Dermis microvascular lymphatic vessel endothelial cell (primary cell): ENCODE measurements at regions not wholly inside any gene's neighbourhood (a gene's known extent, or its start where the extent isn't known, plus 50 kb on each side); places are given as distances from the start of the nearest gene placed in this dataset.

ENCODE experiments used
- DNase-seq, 2 donors: peaks; one replicate each; pipeline versions ENCODE4 v3.0.0 to v3.0.0-alpha.2; 2010; ENCODE audit warnings: low read depth in 2 of 2

DNA sequence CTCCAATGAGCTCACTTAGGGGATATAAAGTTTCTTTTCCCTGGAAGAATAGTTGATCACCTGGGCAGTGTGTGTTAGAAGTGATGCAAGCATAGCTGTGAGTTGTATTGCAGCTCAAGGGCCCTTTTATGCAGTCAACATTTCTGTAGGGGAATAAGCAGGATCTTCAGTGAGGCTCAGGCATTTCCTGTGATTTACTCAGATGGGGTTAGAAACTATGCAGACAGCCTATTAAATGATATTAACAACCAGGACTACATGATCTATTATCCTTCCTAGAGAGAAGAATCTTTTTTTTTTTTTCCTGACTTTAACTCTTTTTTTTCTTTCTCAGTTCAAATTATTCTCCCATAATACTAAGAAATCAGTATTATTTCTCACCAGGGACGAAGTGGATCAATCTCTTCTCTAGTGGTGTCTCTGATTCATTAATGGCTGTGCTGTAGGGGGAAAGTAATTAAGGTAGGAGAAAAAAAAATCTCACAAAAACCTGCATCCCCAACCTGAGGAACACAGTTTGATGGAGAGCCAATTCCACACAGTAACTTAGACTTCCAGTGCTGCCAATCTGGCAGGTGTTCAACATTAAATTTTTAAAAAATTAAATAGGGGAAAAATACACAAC lies 126.4 kb upstream of the SLC10A2 start:
- DNase-seq, result no peak

DNA sequence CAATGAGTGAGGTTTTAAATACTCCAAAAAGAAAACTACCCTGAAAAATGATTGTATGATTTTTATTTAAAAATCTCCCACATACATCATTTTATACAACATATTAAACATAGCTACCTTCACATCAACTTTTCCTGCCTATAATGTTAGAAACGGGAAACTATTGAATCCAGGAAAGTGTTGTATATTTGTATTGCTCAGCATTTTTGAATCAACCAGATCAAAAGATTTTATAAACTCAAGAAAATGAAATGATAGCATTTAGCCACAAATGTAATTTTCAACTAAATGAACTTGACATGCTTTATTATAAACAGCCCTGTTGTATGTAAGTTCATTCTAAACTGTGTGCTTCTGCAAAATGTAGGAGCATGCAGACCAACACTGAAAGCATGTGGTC lies 124.6 kb upstream of the SLC10A2 start:
- DNase-seq, result no peak

DNA sequence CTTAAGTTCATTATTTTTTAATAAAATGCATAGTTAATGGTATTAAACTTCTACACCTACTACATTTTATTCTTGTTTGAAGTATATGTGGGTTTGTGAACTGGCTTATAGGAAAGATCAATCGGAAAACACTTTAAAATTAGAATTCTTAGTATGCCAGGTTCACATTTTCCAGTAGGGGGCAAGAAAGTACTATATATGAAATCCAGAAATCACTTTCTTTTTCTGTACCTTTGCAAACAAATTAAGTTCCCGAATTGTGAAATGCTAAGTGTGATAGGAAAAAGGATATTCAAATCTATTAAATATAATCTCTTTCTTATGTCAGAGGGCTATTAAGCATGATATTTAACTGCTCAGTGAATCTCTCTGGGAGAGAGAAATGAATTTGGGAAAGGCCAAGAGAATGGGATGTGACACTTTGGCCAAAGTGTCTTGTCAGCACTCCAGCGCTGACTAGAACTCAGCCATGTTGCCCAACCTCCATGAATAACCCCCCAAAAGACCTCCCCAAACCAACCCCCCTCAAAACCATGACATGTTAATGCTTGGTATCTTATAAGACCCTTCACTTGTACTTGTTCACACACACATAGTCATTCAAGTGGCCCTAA lies 122.6 kb upstream of the SLC10A2 start:
- DNase-seq, result no peak

DNA sequence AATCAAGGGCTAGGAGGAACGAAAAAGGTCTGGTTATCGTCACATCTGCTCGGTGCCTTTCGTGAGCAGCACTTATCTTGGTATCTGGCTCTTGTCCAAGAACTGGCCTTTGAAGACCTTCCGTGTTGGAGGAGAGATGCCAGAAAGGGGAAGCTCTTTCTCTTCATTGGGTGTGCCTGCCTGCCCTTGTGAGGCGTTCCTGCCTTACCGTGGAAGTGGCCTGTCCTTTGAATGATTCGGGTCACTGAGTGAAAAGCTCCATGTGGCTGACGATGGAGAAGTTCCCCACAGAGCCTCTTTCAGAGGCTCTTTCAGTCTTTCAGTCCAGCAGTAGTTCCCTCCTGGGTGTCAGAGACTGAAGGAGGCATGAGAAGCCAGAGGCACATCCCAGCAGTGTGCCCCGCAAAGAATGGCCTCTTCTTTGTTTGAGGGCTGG lies 121.5 kb upstream of the SLC10A2 start:
- DNase-seq, result no peak

DNA sequence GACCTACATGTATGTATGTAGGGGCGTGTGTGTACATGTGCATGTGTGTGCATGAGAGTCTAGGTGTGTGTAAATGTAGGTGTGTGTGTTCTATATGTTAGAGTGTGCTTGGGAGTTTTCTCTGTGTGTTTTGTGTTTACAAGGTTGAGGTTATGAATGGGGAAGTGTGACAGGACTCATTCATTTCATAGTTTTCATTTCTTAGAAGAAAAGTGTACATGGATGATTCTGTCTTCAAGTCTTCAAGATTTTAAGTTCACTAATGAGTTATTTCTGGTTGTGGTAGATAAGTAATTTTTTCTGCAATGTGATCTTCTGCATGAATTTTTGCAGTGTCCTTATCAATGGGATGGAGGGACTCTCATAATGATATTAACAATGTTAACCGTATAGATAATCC lies 118.2 kb upstream of the SLC10A2 start:
- no peak for DNase-seq

DNA sequence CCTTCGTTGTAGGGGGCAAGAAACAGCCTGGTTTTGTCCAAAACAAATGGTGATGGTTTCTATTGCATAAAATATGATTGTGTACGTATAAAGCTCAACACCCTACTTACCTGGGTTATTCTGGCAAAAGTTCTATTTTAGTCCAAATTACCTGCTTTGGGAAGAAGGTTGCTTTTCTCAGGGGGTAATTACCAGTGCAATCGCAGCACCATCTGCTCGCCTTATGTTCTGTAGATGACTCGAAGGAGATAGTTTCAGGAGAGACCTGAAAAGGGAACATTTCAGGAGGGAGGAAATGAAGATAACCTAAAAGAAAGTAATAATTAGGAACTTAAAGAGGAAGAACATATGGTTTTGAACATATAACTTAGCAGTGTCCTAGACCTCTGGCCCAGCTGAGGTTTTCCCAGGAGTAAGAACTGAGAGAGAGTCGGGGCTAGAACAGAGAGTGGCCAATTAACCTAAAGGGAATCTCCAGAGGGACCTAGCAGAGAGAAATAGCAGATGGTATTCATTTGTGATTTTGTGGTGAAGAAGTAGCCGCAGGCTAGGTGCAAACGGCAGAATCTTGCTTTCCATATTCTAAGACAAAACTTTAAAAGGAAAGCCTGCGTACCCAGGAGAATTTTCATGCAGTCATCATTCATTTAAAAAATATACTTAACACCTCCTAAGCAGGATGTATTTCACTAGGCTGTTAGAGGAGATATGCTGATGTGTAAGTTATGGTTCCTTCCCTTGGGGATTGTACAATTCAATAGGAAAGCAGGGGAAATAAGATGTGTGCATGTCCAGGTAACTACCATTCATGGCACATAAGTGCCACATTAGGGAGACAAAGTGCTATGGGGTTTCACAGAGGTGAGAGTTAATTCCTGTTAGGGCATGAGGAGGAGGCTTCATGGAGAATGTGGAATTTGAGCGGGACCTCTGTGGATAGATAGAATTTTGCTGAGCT lies 113.0 kb upstream of the SLC10A2 start:
- no peak for DNase-seq

DNA sequence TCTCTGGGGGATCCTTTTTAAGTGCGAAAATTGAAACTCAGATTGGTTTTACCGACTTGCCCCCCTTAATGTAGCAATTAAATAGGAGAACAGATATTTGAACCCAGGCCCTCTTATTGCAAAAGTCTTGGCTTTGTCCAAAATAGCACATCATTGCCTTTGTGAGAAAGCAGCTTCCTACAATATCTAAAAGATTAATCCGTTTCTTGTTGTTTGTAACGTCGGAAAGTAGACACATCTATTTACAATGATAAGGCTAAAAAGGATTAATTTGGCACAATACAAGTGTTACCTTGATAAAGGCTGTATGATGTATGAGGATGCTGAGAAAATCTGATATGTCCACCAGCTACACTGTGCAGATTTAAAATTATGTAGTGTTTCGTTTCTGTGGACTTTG lies 108.7 kb upstream of the SLC10A2 start:
- no peak for DNase-seq

DNA sequence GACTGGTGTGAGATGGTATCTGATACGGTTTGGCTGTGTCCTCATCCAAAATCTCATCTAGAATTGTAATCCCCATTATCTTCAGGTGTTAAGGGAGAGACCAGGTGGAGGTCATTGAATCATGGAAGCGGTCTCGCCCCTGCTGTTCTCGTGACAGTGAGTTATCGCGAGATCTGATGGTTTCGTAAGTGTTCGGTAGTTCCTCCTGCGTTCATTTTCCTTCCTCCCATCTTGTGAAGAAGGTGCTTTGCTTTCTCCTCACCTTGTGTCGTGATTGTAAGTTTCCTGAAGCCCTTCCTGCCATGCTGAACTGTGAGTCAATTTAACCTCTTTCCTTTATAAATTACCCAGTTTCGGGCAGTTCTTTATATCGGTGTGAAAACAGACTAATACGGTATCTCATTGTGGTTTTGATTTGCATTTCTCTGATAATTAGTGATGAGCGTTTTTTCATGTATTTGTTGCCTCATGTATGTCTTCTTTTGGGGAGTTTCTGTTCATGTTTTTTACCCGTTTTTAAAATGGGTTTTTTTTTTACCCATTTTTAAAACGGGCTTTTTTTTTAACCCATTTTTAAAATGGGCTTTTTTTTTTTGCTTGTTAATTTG lies 102.8 kb upstream of the SLC10A2 start:
- DNase-seq, result no peak

DNA sequence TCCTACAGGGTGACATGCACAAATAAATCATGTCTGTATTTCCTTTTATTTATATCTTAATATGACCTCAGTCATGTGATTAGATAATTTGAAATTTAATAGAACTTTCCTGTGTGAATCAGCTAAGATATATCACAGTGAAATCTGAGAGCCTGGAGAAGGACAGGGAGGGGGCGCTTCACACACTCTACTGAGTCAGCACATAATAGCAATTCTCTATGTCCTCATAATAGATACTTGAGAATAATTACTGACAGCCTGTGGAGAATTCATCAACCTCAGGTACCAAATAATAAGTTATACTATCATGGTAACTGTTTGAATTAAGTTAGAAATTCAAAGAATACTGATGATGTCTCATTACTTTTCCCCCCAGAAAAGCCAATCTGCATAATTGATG lies 98.0 kb upstream of the SLC10A2 start:
- no peak for DNase-seq

DNA sequence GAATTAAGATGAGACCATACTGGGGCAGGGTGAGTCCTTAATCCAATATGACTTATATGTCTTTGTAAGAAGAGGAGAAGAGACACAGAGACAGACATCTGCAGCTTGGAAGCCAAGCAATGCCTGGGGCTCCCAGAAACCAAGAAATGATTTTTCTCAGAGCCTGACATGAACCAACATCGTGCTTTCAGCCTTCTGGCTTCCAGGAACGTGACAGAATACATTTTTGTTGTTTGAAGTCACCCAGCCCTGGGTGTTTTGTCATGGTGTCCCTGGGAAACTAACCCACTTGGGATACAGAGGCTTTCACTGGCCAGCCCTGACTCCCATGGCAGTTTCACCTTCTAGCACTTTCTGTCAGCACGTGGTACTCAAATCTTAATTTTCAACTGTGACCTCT lies 95.3 kb upstream of the SLC10A2 start:
- DNase-seq, result no peak

DNA sequence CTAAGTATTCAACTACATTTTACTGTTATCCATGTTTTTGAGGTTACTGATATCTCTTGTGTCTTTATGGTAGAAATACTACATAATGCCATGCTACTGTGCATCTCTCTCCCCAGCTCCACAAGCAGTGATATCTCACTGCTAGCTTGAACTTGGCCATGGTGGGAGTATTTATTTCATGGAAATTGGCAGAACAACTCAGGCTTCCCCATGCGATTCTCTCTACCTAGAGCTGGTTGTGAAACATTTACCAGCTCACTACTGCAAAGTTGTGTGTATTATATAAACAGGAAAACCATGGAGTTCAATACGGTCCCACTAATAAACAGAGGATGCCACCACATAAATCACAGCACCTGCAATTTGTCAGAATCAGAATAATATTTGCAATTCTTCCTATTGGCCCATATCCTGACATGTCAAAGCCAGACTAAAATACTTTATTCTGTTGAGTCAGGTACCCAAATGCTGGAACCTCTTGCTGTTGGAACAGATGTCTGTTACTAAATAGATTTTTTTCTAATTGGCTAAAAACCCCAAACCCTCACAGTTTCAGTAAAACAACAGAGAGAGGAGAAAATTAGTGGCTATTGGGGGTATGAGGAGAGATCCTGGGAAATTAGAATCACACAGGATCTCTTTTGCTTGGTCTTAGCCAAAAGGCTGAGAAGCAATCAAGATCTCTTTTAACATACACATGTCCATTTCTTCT lies 91.4 kb upstream of the SLC10A2 start:
- no peak for DNase-seq

DNA sequence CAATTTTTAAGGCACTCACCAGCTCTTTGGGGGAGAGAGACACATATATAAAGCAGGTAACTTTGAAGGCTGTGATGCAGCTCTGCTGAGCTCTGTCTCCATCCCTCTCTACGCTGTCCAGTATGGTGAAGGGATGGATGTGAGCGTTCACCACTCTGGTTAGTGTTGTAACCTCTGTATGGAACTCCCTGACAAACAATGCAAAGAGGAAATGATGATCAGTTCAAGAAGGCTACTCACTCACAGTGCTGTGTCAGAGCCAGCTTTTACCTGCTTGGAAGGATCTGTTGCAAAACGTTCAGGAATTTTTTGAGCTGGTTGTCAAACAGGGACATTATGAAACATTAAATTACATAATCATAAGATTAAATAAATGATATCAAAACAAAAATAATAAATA lies 90.8 kb upstream of the SLC10A2 start:
- DNase-seq, result no peak

DNA sequence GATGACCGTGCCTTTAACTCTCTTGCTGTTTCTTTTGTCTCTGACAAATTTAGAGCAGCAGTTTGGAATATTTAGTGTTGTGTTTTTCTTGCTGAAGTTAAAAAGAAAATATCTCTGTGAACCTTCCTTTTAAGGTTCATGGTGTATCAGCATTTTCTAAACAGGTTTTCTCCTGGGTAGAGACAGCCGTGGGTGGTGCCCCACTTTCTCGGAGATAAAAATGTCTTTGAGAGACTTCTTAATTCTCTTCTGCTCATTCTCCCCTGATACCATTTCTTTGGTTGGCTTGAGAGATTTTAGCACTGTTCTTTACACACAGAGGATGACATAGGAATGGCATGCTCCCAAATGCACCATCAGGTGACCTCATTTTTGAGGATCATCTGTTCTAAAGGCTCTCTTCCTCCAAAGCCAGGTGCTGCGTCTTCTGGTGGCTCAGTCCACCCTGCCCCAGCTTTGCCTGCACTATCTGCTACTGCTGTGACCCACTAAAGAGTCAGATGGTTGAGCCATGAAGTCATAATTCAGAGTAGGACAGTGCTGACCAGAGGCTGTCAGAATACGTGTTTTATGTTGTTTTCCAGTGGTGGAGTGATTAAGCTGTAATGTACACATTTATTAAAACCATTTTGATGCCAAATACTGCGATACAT lies 90.3 kb upstream of the SLC10A2 start:
- DNase-seq, result no peak

DNA sequence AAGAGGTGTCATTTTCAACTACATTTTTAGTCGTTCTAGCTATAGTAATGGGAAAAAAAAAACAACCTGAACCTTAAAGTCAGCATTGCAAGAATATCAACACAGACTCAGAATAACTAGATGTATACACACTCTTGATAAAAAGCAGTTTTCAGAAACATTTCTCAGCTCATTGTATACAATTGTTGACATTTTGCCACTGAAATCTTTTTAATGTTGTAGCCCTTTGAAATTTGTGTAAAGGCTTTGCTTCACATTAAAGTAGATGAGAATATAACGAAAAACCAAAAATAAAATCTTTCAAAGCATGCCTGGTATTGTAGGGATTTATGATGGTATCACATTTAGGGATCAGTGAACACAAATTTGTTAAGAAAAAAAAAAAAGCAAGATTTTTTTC lies 87.2 kb upstream of the SLC10A2 start:
- DNase-seq, result no peak

DNA sequence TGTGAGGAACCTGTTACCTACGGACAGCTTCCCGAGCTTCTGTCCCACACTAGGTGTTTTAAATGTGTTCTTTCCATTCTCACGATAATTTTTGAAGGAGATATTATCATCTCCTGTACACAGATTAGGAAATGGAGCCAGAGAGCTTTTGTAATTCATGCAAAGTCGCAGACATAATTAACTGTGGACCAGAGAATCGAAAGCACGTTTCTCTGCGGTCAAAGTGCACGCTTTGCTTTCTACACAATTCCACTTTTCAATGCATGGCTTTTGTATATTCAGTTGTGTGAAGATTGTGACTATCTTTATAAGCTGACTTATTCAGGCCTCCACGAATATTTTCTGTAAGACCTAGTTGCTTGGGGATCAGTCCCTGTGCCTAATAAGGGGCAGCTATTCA lies 81.7 kb upstream of the SLC10A2 start:
- DNase-seq, result no peak

DNA sequence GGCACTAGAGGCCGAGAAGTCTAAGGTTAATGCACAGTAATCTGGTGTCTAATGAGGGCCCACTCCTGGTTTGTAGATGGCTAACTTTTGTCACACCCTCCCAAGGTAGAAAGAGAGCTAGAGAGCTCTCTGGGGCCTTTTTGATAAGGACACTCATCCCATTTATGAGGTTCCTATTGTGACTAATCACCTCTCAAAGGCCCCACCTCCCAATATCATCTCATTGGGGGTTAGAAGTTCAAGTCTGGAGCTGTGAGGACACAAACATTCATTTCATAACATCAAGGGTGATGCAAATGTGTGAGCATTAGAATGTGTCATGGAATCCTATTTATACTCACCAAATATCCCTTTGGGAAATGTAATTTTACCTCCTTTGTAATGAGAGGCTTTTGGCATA lies 79.2 kb upstream of the SLC10A2 start:
- no peak for DNase-seq

DNA sequence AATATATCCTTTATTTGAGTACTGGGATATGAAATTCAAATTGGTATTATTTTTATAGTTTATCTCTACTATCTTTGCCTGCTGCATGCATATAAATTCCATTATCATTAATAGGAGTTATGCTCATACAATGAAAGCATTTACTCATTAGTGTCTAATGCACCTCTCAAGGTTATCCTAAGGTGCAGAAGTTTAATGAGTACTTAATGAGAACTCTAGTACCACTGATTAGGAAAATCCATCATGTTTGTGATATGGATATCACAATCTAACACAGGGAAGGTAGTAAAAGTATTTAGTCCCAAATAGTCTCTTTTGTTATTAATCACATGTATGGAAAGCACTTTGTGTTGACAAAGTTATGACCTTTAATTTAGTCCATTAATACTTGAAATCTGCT lies 77.2 kb upstream of the SLC10A2 start:
- DNase-seq, result no peak

DNA sequence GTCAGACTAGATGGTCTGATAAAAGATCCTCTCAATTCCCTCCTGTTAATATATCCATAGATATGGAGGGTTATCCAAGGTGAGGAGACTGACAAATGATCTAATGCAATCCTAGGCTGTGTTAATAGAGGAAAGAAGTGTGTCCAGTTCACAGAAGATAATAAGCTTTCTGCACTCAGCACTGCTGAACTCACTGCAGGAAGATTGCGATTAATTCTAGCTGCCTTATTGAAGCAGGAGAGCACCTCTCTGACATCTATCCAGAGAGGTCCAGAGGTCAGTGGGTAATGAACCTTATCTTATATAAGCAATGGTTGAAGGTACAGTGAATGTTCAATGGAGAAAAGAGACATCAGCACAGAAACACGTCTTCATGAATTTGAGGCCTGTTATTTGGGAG lies 75.9 kb upstream of the SLC10A2 start:
- DNase-seq, result no peak

DNA sequence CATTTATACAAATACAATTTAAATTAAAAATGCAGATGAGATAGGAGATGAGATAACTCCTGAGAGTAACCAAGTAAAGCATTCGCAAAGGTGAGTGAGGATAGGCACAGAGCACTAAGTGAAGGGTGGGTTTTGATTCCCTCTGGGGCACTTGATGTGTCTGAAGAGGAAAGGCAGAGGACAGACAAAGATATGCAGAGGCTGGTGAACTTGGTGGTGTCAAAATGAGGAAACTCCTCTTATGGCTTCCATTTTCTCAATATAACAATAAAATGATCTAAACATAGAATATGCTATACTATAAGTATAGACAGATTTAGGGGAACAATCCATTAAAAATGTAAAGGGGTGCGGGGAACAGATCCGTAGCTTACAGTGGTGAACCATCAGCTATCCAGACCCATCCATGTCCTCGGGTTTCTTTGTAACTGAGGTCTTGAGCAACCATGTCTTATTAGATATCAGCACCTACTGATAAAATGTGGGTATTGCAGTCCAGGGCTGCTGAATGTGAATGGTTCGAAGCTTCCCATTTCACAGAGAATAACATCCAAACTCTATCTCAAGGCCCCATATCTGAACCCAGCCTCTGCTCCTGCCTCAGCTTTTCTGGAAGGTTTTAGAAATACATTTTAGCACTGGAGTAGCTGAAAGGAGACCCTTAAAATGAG lies 73.9 kb upstream of the SLC10A2 start:
- no peak for DNase-seq

DNA sequence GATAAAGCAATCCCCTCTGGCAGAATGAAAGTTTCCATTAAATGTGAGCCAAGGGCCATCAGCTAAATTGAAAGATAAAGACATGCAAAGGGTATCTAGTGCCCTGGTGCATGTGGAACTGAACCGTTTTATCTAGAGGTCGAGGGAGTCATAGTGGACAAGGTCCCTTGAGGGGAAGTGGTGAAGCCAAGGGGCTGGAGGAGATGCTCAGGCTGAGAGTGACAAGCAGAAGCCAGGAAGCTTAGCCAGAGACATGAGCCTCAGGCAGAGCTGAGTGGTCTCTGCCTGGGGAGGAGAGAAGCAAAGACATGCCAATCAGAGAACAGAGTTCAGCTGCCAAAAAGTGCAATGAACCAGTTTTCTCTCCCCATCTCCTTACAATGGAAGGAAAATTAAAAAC lies 68.1 kb upstream of the SLC10A2 start:
- no peak for DNase-seq

DNA sequence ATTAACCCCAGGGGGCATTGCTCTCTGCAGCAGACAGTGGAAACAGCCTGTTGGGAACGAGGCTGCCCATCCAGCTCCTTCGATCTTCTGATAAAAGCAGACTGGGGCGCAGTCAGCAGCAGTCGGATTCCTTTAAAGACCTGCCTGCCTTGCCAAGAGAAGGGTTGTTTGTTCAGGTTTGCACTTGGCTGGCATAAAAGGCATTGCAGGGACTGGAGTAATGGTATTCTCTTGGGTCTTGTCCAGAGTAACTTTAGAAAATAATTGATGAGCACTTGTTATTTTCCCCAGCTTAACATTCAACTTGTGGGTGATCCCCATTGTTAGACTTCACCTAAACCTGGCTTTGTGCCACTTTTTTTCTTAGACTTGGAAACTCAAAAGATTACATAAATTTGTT lies 67.3 kb upstream of the SLC10A2 start:
- DNase-seq, result no peak
